Right lobe of liver (tissue), 4 donors: ENCODE measurements at regions not wholly inside any gene's neighbourhood (a gene's known extent, or its start where the extent isn't known, plus 50 kb on each side); places are given as distances from the start of the nearest gene placed in this dataset.

Experiments
- POLR2A ChIP-seq: fragments of 450-650 bp; IDR thresholded peaks from one replicate; pipeline ENCODE4 v1.6.1; 2017; ENCODE audit warnings: antibody characterized with exemption, mild to moderate bottlenecking
- TF ChIP-seq, protein P1 (sequence below), 4 donors: fragments of 200-600 bp in 3 of 4; fragments of 450-650 bp in 1 of 4; IDR thresholded peaks; one replicate each; pipeline versions ENCODE4 v1.5.1 to v1.8.0; 2016 to 2022; ENCODE audit warnings: antibody characterized with exemption in 4 of 4, mild to moderate bottlenecking in 2 of 4
- donor health status: DM: no; HTN: no; CAD: no.
- donor health status: DM: no; HTN: no; CAD: no.
- donor health status: DM: no; HTN: yes; CAD: no.

DNA sequence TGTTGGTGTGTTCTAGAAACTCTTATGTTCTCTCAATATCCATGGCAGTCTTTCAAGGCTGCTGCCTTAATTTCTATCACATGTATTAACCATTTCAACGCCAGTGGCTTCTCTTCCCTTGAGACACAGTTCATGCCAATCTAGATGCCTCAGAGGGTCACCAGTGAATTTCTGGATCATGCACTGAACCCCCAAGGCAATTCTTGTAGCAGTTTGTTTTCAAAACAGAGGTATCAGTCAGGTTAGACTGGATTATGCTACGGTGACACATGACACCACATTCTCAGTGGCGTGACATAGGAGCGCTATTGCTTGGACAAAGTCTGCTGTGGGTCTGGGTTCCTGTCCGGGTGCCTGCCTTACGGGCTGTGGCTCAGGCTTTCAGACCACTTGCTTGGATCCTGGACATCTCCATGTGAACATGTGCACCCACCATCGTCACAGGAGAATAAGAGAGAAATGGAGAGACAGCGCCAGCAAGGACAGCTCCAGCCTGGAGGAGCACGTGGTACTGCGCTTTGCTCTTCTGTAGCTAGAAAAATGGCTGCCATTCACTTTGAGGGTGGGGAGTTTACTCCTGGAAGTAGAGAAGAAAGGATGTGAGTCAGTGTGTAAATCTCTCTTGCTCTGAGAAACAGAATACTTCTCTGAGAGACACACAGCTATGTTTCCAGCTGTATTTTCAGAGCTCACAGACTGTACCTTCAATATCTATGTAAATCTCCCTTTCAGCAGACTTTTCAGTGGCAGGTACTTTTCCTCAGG, 329.3 kb upstream of the ADCY2 start:
- TF ChIP-seq, protein P1, sequence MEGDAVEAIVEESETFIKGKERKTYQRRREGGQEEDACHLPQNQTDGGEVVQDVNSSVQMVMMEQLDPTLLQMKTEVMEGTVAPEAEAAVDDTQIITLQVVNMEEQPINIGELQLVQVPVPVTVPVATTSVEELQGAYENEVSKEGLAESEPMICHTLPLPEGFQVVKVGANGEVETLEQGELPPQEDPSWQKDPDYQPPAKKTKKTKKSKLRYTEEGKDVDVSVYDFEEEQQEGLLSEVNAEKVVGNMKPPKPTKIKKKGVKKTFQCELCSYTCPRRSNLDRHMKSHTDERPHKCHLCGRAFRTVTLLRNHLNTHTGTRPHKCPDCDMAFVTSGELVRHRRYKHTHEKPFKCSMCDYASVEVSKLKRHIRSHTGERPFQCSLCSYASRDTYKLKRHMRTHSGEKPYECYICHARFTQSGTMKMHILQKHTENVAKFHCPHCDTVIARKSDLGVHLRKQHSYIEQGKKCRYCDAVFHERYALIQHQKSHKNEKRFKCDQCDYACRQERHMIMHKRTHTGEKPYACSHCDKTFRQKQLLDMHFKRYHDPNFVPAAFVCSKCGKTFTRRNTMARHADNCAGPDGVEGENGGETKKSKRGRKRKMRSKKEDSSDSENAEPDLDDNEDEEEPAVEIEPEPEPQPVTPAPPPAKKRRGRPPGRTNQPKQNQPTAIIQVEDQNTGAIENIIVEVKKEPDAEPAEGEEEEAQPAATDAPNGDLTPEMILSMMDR (IDR thresholded peaks at IDR 0.05) = no peak
- no peak for TF ChIP-seq POLR2A
